Astrocyte of the hippocampus (primary cell): ENCODE measurements at regions not wholly inside any gene's neighbourhood (a gene's known extent, or its start where the extent isn't known, plus 50 kb on each side); places are given as distances from the start of the nearest gene placed in this dataset.

ENCODE experiments used
- DNase-seq: peaks from one replicate; pipeline ENCODE4 v3.0.0; 2011; ENCODE audit warnings: low read depth, low spot score

- DNase-seq: peak; percentile 72
Observed at GRCh38 chr1:82978461-82979324, 1020.2 kb downstream of the TTLL7 start.

- DNase-seq: no peak
Observed at GRCh38 chr1:82972841-82973553, 1025.9 kb downstream of the TTLL7 start.

GRCh38 chr1:82969340-82969739, 1029.6 kb downstream of the TTLL7 start:
- no peak for DNase-seq

GRCh38 chr1:82962658-82963057, 1036.3 kb downstream of the TTLL7 start:
- DNase-seq: no peak

- no peak for DNase-seq
Observed at GRCh38 chr1:82950606-82951200, 1048.2 kb downstream of the TTLL7 start.

- no peak for DNase-seq
Observed at GRCh38 chr1:82948386-82948785, 1050.5 kb downstream of the TTLL7 start.

- DNase-seq: no peak
Observed at GRCh38 chr1:82947278-82947677, 1051.7 kb downstream of the TTLL7 start.

GRCh38 chr1:82946096-82946605, 1052.8 kb downstream of the TTLL7 start:
- no peak for DNase-seq

- DNase-seq: no peak
Observed at GRCh38 chr1:82944822-82945221, 1054.1 kb downstream of the TTLL7 start.

GRCh38 chr1:82934074-82934473, 1064.9 kb downstream of the TTLL7 start:
- DNase-seq: peak; percentile 7

- DNase-seq: no peak
Observed at GRCh38 chr1:82932727-82933126, 1066.2 kb downstream of the TTLL7 start.

GRCh38 chr1:82932207-82932606, 1066.7 kb downstream of the TTLL7 start:
- DNase-seq: no peak

- no peak for DNase-seq
Observed at GRCh38 chr1:82931006-82931405, 1067.9 kb downstream of the TTLL7 start.

GRCh38 chr1:82927753-82928152, 1071.2 kb downstream of the TTLL7 start:
- no peak for DNase-seq

GRCh38 chr1:82924666-82925065, 1074.3 kb downstream of the TTLL7 start:
- no peak for DNase-seq

GRCh38 chr1:82923931-82924330, 1075.0 kb downstream of the TTLL7 start:
- no peak for DNase-seq

- no peak for DNase-seq
Observed at GRCh38 chr1:82921759-82922158, 1077.2 kb downstream of the TTLL7 start.

- peak; percentile 17 for DNase-seq
Observed at GRCh38 chr1:82920418-82921248, 1078.3 kb downstream of the TTLL7 start.

GRCh38 chr1:82919837-82920236, 1079.1 kb downstream of the TTLL7 start:
- no peak for DNase-seq

- no peak for DNase-seq
Observed at GRCh38 chr1:82907313-82907712, 1091.6 kb downstream of the TTLL7 start.

- peak; percentile 10 for DNase-seq
Observed at GRCh38 chr1:82903626-82904025, 1095.3 kb downstream of the TTLL7 start.
